ENCODE measurements at regions not wholly inside any gene's neighbourhood (a gene's known extent, or its start where the extent isn't known, plus 50 kb on each side); places are given as distances from the start of the nearest gene placed in this dataset.
A peak's percentile ranks its signal among the peaks of the same experiment; 100 is the strongest.
"Not testable (repeated sequence)": the region's sequence is repeated elsewhere in the genome, so short reads cannot be mapped to it uniquely, and the experiment has no call there.

- peak; percentile 77 for DNase-seq (ENCODE audit: low spot score)
Observed at GRCh38 chr11:31958076-31958735, 132.7 kb upstream of the RCN1 start.

- no peak for DNase-seq (ENCODE audit: low spot score)
Observed at GRCh38 chr11:31957674-31958073, 133.2 kb upstream of the RCN1 start.

GRCh38 chr11:31956310-31956709 is 134.6 kb upstream of the RCN1 start:
- DNase-seq (ENCODE audit: low spot score) = no peak

GRCh38 chr11:31955838-31956237 is 135.0 kb upstream of the RCN1 start:
- DNase-seq (ENCODE audit: low spot score) = no peak

- DNase-seq (ENCODE audit: low spot score) = no peak
Observed at GRCh38 chr11:31953803-31954327, 137.0 kb upstream of the RCN1 start.

- not testable (repeated sequence) for DNase-seq (ENCODE audit: low spot score)
Observed at GRCh38 chr11:31949733-31950200, 138.6 kb upstream of the PAX6 start.

- DNase-seq (ENCODE audit: low spot score) = peak; percentile 27
Observed at GRCh38 chr11:31947051-31947450, 135.9 kb upstream of the PAX6 start.

GRCh38 chr11:31943056-31943780 is 132.1 kb upstream of the PAX6 start:
- no peak for DNase-seq (ENCODE audit: low spot score)

GRCh38 chr11:31940371-31941037 is 129.4 kb upstream of the PAX6 start:
- no peak for DNase-seq (ENCODE audit: low spot score)

- no peak for DNase-seq (ENCODE audit: low spot score)
Observed at GRCh38 chr11:31939004-31939403, 127.9 kb upstream of the PAX6 start.

GRCh38 chr11:31936312-31936711 is 125.2 kb upstream of the PAX6 start:
- DNase-seq (ENCODE audit: low spot score) = no peak

- DNase-seq (ENCODE audit: low spot score) = no peak
Observed at GRCh38 chr11:31932879-31933278, 121.8 kb upstream of the PAX6 start.

GRCh38 chr11:31927982-31928381 is 116.9 kb upstream of the PAX6 start:
- no peak for DNase-seq (ENCODE audit: low spot score)

GRCh38 chr11:31926816-31927528 is 115.8 kb upstream of the PAX6 start:
- DNase-seq (ENCODE audit: low spot score) = no peak

GRCh38 chr11:31926106-31926505 is 115.0 kb upstream of the PAX6 start:
- no peak for DNase-seq (ENCODE audit: low spot score)

- no peak for DNase-seq (ENCODE audit: low spot score)
Observed at GRCh38 chr11:31922450-31922849, 111.3 kb upstream of the PAX6 start.

GRCh38 chr11:31921081-31921480 is 110.0 kb upstream of the PAX6 start:
- no peak for DNase-seq (ENCODE audit: low spot score)

GRCh38 chr11:31919175-31919574 is 108.1 kb upstream of the PAX6 start:
- DNase-seq (ENCODE audit: low spot score) = no peak

- no peak for DNase-seq (ENCODE audit: low spot score)
Observed at GRCh38 chr11:31915867-31916266, 104.7 kb upstream of the PAX6 start.

GRCh38 chr11:31913985-31914384 is 102.9 kb upstream of the PAX6 start:
- no peak for DNase-seq (ENCODE audit: low spot score)

GRCh38 chr11:31912808-31913207 is 101.7 kb upstream of the PAX6 start:
- DNase-seq (ENCODE audit: low spot score) = no peak
